Fibroblast of lung (primary cell): ENCODE measurements at regions not wholly inside any gene's neighbourhood (a gene's known extent, or its start where the extent isn't known, plus 50 kb on each side); places are given as distances from the start of the nearest gene placed in this dataset.

Source experiments
- DNase-seq, 2 donors: peaks; one replicate each; pipeline versions ENCODE4 v3.0.0 to v3.0.0-alpha.2; 2010; ENCODE audit warnings: low read depth in 2 of 2
- H2AFZ ChIP-seq: 2 replicates; pipeline ENCODE4 v1.5.1; 2012; ENCODE audit warnings: low read length, control low read depth, inconsistent platforms
- H3K27ac ChIP-seq: 2 replicates; pipeline ENCODE4 v1.5.1; 2011; ENCODE audit warnings: low read length, control low read depth; ENCODE audit not compliant: insufficient read depth
- H3K27me3 ChIP-seq: 2 replicates; pipeline ENCODE4 v1.5.1; 2011; ENCODE audit warnings: mild to moderate bottlenecking, low read length; ENCODE audit not compliant: control insufficient read depth, insufficient read depth
- H3K36me3 ChIP-seq: 2 replicates; pipeline ENCODE4 v1.5.1; 2011; ENCODE audit warnings: low read length; ENCODE audit not compliant: control insufficient read depth, insufficient read depth
- H3K4me1 ChIP-seq: 2 replicates; pipeline ENCODE4 v1.5.1; 2011; ENCODE audit warnings: low read length; ENCODE audit not compliant: control insufficient read depth, insufficient read depth; ENCODE audit errors: extremely low read depth
- H3K4me2 ChIP-seq: 2 replicates; pipeline ENCODE4 v1.5.1; 2011; ENCODE audit warnings: low read length, control low read depth; ENCODE audit not compliant: insufficient read depth; ENCODE audit errors: extremely low read depth
- H3K4me3 ChIP-seq, 4 experiments: fragments of 200-600 bp in 1 of 4; sonication (generic) in 1 of 4; replicated peaks in 1 of 4; 2 replicates each; pipeline ENCODE4 v1.5.1; 2011 to 2016; ENCODE audit warnings: low read length in 4 of 4, low read depth in 3 of 4, mild to moderate bottlenecking in 3 of 4, control low read depth in 2 of 4, inconsistent platforms in 1 of 4, mixed read lengths in 1 of 4; ENCODE audit not compliant: insufficient read depth in 1 of 4; ENCODE audit errors: control extremely low read depth in 1 of 4
- H3K79me2 ChIP-seq: 2 replicates; pipeline ENCODE4 v1.5.1; 2012; ENCODE audit warnings: mild to moderate bottlenecking, low read length, inconsistent platforms; ENCODE audit not compliant: control insufficient read depth, insufficient read depth
- H3K9ac ChIP-seq: 2 replicates; pipeline ENCODE4 v1.5.1; 2011; ENCODE audit warnings: mild to moderate bottlenecking, low read length, control low read depth; ENCODE audit not compliant: insufficient read depth
- H3K9me3 ChIP-seq: 2 replicates; pipeline ENCODE4 v1.5.1; 2012; ENCODE audit warnings: low read depth, low read length; ENCODE audit not compliant: control insufficient read depth, insufficient read depth
- H4K20me1 ChIP-seq: 2 replicates; pipeline ENCODE4 v1.5.1; 2011; ENCODE audit warnings: low read length; ENCODE audit not compliant: control insufficient read depth, insufficient read depth; ENCODE audit errors: extremely low read depth
- CTCF ChIP-seq, 2 donors: IDR thresholded peaks in 1 of 2; conservative IDR thresholded peaks in 1 of 2; 1 replicate in 1 of 2; 2 replicates in 1 of 2; pipeline ENCODE4 v1.5.1; 2011 to 2012; ENCODE audit warnings: low read length in 2 of 2, control low read depth in 1 of 2, inconsistent platforms in 1 of 2, low read depth in 1 of 2, mild to moderate bottlenecking in 1 of 2
- EZH2 ChIP-seq: IDR thresholded peaks from 2 replicates; pipeline ENCODE4 v1.5.1; 2012; ENCODE audit warnings: low read length, control low read depth, mild to moderate bottlenecking; ENCODE audit errors: missing control alignments

- H3K36me3 ChIP-seq = no peaks in the 10 kb centered on the region
- H3K27me3 ChIP-seq = no peaks in the 10 kb centered on the region
- no peaks in the 10 kb centered on the region for H3K79me2 ChIP-seq
- H3K27ac ChIP-seq = no peak overlapping the region
- H4K20me1 ChIP-seq = no peaks in the 10 kb centered on the region
- DNase-seq = peak in 1 of 2 donors; percentile 5
- H3K4me3 ChIP-seq = no peak overlapping the region
- no peaks in the 10 kb centered on the region for H3K9me3 ChIP-seq
- H3K4me2 ChIP-seq = no peak overlapping the region
- no peak overlapping the region for H3K9ac ChIP-seq
- TF ChIP-seq EZH2 (no peak), CTCF (conservative IDR thresholded peaks at IDR 0.05 in 1 of 2, IDR thresholded peaks at IDR 0.05 in 1 of 2; ENCODE audit: low read depth in 1 of 2, low read length in 2 of 2) (no peak)
- H2AFZ ChIP-seq = no peak overlapping the region
- H3K4me1 ChIP-seq = no peaks in the 10 kb centered on the region
Measured at GRCh38 chr9:88037285-88037845, 63.0 kb upstream of the CDK20 start.

GRCh38 chr9:88034964-88035363 lies 60.6 kb upstream of the CDK20 start:
- TF ChIP-seq EZH2 (no peak), CTCF (conservative IDR thresholded peaks at IDR 0.05 in 1 of 2, IDR thresholded peaks at IDR 0.05 in 1 of 2; ENCODE audit: low read depth in 1 of 2, low read length in 2 of 2) (no peak)
- H3K4me1 ChIP-seq = no peaks in the 10 kb centered on the region
- no peak overlapping the region for H3K9ac ChIP-seq
- no peak for DNase-seq
- H3K36me3 ChIP-seq = no peaks in the 10 kb centered on the region
- no peak overlapping the region for H3K27ac ChIP-seq
- no peaks in the 10 kb centered on the region for H3K9me3 ChIP-seq
- H3K4me2 ChIP-seq = no peak overlapping the region
- no peak overlapping the region for H2AFZ ChIP-seq
- no peaks in the 10 kb centered on the region for H3K79me2 ChIP-seq
- H4K20me1 ChIP-seq = no peaks in the 10 kb centered on the region
- no peaks in the 10 kb centered on the region for H3K27me3 ChIP-seq
- H3K4me3 ChIP-seq = no peak overlapping the region

- Histone ChIP-seq H3K36me3 (no peaks in the 10 kb centered on the region), H3K27ac (no peak overlapping the region), H3K9ac (no peak overlapping the region), H3K4me1 (no peaks in the 10 kb centered on the region), H2AFZ (no peak overlapping the region), H4K20me1 (no peaks in the 10 kb centered on the region), H3K4me3 (no peak overlapping the region), H3K9me3 (no peaks in the 10 kb centered on the region), H3K27me3 (no peaks in the 10 kb centered on the region), H3K79me2 (no peaks in the 10 kb centered on the region), H3K4me2 (no peak overlapping the region)
- DNase-seq = no peak
- TF ChIP-seq EZH2 (no peak), CTCF (conservative IDR thresholded peaks at IDR 0.05 in 1 of 2, IDR thresholded peaks at IDR 0.05 in 1 of 2; ENCODE audit: low read depth in 1 of 2, low read length in 2 of 2) (no peak)
Measured at GRCh38 chr9:88033359-88033702, 59.0 kb upstream of the CDK20 start.
